ENCODE measurements at regions not wholly inside any gene's neighbourhood (a gene's known extent, or its start where the extent isn't known, plus 50 kb on each side); places are given as distances from the start of the nearest gene placed in this dataset.

GRCh38 chr5:68894673-68895072 is 199.1 kb upstream of the SLC30A5 start:
- DNase-seq (ENCODE audit: low spot score in 2 of 2), result no peak
- Mint-ChIP-seq H3K9me3 (peaks cover 0 to 4% of the 10 kb centered on the region in 2 donors), H3K27ac (no peak overlapping the region), H3K36me3 (no peaks in the 10 kb centered on the region)
- ATAC-seq, result no peak

DNA sequence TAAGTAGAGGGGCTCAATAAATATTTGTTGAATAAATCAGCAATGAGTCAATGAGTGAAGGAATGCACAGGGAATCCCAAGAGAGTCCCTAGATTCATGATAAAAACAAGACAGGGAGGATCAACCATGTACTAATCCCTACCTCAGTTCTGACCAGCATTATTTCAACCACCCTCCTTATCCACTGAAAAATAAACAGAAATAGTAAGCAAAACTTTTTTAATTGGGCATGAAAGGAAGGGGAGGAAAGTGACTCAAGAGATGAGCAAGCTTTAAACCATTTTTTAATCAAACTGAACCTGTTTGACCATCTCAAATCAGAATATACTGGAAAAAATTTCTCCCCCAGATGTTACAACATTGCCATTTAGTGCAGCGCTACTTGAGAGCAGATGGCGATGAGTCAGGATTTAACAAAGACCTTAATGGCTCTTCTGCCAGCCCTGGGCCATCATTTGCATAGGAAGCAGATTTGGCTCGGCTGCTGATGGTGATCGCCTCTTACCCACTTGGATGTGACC is 194.8 kb upstream of the SLC30A5 start:
- no peaks in the 10 kb centered on the region for H3K9me3 Mint-ChIP-seq
- ATAC-seq, result no peak
- no peak for DNase-seq (ENCODE audit: low spot score in 2 of 2)
- H3K36me3 Mint-ChIP-seq, result no peaks in the 10 kb centered on the region
- no peak overlapping the region for H3K27ac Mint-ChIP-seq

GRCh38 chr5:68911840-68912690 is 181.7 kb upstream of the SLC30A5 start:
- no peak for DNase-seq (ENCODE audit: low spot score in 2 of 2)
- no peak for ATAC-seq
- H3K27ac Mint-ChIP-seq, result no peak overlapping the region
- H3K36me3 Mint-ChIP-seq, result no peaks in the 10 kb centered on the region
- no peaks in the 10 kb centered on the region for H3K9me3 Mint-ChIP-seq

DNA sequence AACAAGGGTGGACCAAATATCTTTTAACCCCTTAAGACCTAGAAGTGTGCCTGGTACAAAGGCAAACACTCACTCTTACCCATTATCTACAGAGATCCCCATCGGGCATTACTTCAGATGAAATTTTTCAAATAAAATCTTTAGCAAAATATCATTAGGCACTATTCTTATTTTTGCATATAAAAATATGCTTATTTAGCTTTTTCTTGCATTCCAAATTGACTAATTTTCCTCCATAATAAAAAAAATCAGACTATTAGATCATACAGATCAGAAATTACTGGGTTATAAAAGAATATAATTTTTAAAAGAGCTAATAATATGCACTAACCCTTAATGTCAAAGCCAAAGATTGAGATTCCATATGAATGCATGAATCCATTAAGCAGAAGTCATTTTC is 178.7 kb upstream of the SLC30A5 start:
- Mint-ChIP-seq H3K27ac (no peak overlapping the region), H3K9me3 (peaks cover 0 to 6% of the 10 kb centered on the region in 2 donors), H3K36me3 (no peaks in the 10 kb centered on the region)
- no peak for DNase-seq (ENCODE audit: low spot score in 2 of 2)
- no peak for ATAC-seq

DNA sequence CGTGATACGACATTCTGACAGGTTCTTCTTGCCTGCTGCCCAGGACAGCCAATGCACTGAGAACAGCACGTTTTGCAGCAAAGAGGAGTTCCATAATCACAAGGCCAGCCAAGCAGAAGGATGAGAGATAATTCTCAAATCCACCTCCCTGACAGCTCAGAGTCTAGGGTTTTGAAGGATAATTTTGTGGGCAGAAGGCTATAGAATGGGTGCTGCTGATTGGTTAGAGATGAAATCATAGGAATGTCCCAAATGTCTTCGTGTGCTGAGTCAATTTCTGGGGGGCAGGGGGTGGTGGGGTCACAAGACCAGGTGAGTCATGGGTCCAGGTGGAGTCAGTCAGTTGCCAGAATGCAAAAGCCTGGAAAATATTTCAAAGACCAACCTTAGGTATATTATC is 175.5 kb upstream of the SLC30A5 start:
- no peak for DNase-seq (ENCODE audit: low spot score in 2 of 2)
- peaks cover 0 to 8% of the 10 kb centered on the region in 2 donors for H3K9me3 Mint-ChIP-seq
- ATAC-seq, result no peak
- H3K36me3 Mint-ChIP-seq, result no peaks in the 10 kb centered on the region
- no peak overlapping the region for H3K27ac Mint-ChIP-seq

GRCh38 chr5:68919988-68920490 is 173.8 kb upstream of the SLC30A5 start:
- Mint-ChIP-seq H3K36me3 (no peaks in the 10 kb centered on the region), H3K9me3 (peaks cover 0 to 8% of the 10 kb centered on the region in 2 donors), H3K27ac (no peak overlapping the region)
- DNase-seq (ENCODE audit: low spot score in 2 of 2) (no peak), ATAC-seq (no peak)

- Mint-ChIP-seq H3K36me3 (no peaks in the 10 kb centered on the region), H3K27ac (no peak overlapping the region), H3K9me3 (peaks cover 0 to 8% of the 10 kb centered on the region in 2 donors)
- ATAC-seq (no peak), DNase-seq (ENCODE audit: low spot score in 2 of 2) (no peak)
Measured at GRCh38 chr5:68920888-68921287, 172.9 kb upstream of the SLC30A5 start.

DNA sequence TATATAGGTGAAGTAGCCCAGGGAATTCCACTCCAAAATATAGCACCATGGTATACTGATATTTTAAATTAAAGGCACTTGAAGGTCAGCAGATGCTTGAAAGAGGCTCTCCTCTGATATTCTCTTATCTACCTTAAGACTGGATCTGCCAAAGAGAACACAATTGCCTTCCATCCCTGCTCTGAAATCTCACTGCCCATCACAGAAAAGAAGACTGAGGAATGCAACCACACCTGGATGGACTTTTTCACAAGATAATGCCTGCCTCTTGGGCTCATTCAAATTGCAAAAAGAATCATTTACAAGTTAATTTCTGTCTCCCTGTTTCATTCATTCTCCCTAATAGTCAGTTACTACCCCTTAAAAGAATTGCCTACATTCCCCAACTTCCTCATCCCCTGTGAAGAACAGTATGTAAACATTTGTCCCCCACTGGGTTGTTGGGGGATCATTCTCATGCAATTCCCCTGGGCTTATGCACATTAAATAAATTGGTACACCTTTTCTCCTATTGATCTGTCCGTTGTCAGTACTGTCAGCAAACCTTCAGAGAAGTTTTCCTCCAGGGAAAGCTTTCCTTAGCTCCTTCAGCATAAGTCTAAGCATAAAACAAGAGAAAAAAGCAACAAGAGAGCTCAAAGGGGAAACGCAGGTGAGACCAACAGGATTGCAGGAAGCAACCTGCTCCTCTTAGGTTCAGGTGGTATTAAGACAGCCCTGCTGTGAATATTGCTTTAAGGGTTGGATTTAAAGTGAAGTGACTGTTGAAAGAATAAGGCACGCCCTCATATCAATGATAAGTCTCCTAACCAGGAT is 171.4 kb upstream of the SLC30A5 start:
- DNase-seq (ENCODE audit: low spot score in 2 of 2) (no peak), ATAC-seq (no peak)
- Mint-ChIP-seq H3K36me3 (no peaks in the 10 kb centered on the region), H3K27ac (no peak overlapping the region), H3K9me3 (peaks cover 0 to 8% of the 10 kb centered on the region in 2 donors)

DNA sequence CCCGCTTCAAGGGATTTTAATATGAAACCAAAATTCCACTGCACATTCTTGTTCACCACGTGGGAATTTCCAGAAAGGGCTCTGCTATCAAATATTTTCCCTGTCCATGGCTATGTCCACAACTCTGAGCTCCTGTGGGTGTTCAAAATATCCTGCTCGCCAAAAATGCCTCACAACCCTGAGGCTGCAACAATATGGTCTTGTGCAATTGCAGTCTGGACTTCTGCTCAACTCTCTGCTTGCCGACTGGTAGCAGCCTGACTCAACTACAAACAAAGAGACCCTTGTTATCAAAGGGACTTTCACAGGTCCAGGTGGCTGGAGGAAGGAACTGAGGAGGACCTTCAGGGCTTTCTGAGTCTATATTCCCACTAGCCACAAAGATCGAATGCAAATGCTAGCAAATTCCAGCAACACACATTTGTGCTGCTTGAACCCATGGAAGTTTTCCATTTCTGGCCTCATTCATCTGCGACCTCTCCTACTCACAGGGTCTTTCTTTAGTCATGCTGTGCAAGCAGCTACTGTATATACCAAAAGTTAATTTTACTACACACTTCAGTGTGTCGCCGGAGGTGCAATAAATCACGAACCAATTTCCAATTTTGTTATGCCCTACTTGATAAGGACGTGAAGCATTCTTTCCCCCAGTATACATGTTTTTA is 169.2 kb upstream of the SLC30A5 start:
- Mint-ChIP-seq H3K36me3 (no peaks in the 10 kb centered on the region), H3K27ac (no peak overlapping the region), H3K9me3 (peaks cover 0 to 4% of the 10 kb centered on the region in 2 donors)
- no peak for ATAC-seq
- no peak for DNase-seq (ENCODE audit: low spot score in 2 of 2)

GRCh38 chr5:68928617-68929302 is 165.1 kb upstream of the SLC30A5 start:
- no peak for DNase-seq (ENCODE audit: low spot score in 2 of 2)
- Mint-ChIP-seq H3K36me3 (peaks cover 8 to 14% of the 10 kb centered on the region in 2 donors), H3K27ac (no peak overlapping the region), H3K9me3 (peaks cover 15 to 17% of the 10 kb centered on the region in 2 donors)
- no peak for ATAC-seq

DNA sequence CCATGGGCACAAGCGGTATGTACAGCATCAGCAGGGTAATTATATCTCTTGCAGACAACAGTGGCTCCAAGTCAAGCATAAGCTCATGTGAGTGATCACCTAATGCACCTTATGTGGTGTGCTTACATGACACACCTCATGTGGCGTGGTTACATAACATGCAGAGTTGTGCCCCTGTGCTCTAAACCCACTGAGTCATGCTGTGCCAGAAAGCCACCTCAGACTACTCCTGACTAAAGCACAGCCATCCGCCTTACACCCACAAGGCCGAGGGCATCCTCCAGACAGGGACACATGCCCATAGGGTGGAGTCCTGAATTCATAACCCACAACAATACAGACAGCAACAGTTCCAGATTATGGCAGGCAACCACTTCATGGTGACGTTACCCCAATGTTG is 163.7 kb upstream of the SLC30A5 start:
- no peak for DNase-seq (ENCODE audit: low spot score in 2 of 2)
- Mint-ChIP-seq H3K9me3 (peaks cover 21 to 24% of the 10 kb centered on the region in 2 donors), H3K36me3 (peaks cover 8 to 15% of the 10 kb centered on the region in 2 donors), H3K27ac (no peak overlapping the region)
- no peak for ATAC-seq

DNA sequence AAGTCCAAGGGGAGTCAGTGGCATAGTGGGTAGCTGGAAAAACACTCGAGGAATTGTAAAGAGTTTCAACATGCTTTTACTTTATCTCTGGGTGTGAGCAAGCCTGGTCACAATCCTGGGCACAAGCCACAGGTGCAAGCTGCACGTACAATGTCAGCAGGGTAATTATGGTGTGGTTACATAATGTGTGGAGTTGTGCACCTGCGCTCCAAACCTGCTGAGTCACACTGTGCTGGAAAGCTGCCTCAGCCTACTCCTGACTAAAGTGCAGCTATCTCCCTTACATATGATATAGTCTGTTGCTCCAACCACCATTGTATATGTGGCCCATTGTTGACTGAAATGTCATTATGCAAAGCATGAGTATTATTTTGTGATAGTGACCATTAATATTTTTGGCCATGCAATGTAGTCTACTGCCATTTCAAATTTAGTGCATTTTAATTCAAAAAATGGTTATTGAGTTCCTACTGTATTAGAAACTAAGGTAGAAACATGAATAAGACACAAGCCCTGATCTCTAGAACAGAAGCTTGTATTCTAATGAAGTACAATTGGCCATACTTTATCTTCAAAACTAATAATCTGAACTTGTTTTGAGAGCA is 160.9 kb upstream of the SLC30A5 start:
- no peak for ATAC-seq
- no peak overlapping the region for H3K27ac Mint-ChIP-seq
- peaks cover 21 to 24% of the 10 kb centered on the region in 2 donors for H3K9me3 Mint-ChIP-seq
- peak in 1 of 2 donors; percentile 5 for DNase-seq (ENCODE audit: low spot score in 2 of 2)
- peaks cover 8 to 15% of the 10 kb centered on the region in 2 donors for H3K36me3 Mint-ChIP-seq

GRCh38 chr5:68942169-68942568 is 151.6 kb upstream of the SLC30A5 start:
- ATAC-seq (no peak), DNase-seq (ENCODE audit: low spot score in 2 of 2) (no peak)
- Mint-ChIP-seq H3K36me3 (peaks cover 0 to 7% of the 10 kb centered on the region in 2 donors), H3K27ac (no peak overlapping the region), H3K9me3 (peaks cover 9 to 11% of the 10 kb centered on the region in 2 donors)

DNA sequence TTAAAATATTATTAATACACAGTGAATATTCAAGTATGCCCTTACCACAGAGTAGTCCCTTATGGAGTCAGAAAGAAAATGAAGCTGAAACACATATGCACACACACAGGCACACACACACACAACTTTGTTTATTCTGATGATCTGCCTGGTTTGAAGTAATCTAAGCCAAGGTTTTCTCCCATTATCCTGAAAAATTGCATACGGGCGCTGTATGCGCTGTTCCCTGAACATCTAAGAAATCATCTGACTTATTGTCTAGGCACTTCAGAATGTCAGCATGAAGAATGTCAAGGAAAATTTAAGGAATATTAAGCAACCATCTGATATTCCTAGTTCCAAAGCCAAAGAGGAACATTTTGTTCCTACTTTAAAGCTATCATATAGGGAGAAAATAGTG is 147.1 kb upstream of the SLC30A5 start:
- ATAC-seq, result no peak
- Mint-ChIP-seq H3K9me3 (peaks cover 0 to 4% of the 10 kb centered on the region in 2 donors), H3K27ac (no peak overlapping the region), H3K36me3 (no peaks in the 10 kb centered on the region)
- DNase-seq (ENCODE audit: low spot score in 2 of 2), result no peak

DNA sequence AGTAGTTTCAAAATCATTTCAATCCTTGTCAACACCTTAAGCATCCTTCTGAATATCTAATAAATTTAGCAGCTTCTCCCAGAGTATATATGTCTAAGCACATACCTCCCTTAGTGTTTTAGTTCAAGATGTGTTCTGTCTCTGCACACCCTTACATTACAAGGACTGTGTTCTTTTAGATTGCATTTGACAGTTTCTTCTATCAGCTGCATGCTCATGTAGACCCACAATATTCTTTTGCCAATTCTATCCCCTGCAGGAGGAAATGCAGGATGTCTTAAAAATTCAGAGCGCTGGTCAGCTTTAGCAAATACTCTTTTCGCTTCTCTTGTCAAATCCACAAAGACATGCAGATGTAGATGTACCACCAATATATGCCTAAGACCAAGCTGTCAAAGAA is 145.8 kb upstream of the SLC30A5 start:
- ATAC-seq (no peak), DNase-seq (ENCODE audit: low spot score in 2 of 2) (no peak)
- H3K27ac Mint-ChIP-seq, result no peak overlapping the region
- no peaks in the 10 kb centered on the region for H3K36me3 Mint-ChIP-seq
- H3K9me3 Mint-ChIP-seq, result peaks cover 0 to under 1% of the 10 kb centered on the region in 2 donors

- ATAC-seq (no peak), DNase-seq (ENCODE audit: low spot score in 2 of 2) (no peak)
- Mint-ChIP-seq H3K9me3 (no peaks in the 10 kb centered on the region), H3K27ac (no peak overlapping the region), H3K36me3 (no peaks in the 10 kb centered on the region)
Measured at GRCh38 chr5:68949256-68949655, 144.6 kb upstream of the SLC30A5 start.

All from activated naive CD4-positive, alpha-beta T cell treated with anti-CD3 and anti-CD28 coated beads, Interleukin-2, amount 50 U/mL, for 72 hours (primary cell).